IMR-90 (cell line): ENCODE measurements at regions not wholly inside any gene's neighbourhood (a gene's known extent, or its start where the extent isn't known, plus 50 kb on each side); places are given as distances from the start of the nearest gene placed in this dataset.

Experiments
- ATAC-seq: fragments of 200-7000 bp; cut with Tn5 transposase; 2 replicates; pipeline ENCODE4 v1.9.1; 2020; ENCODE audit warnings: low read depth, mild to moderate bottlenecking, moderate library complexity
- BruUV-seq: library from RNA; stranded (reverse); fragments of 400-500 nt; replicated peaks from 2 replicates; lab custom pipeline; 2021; lab: Mats Ljungman, UMichigan
- CTCF ChIA-PET: fragments of 300-600 bp; formaldehyde crosslinking; extraction: SDS; loops from one replicate; lab custom pipeline; 2021; ENCODE audit warnings: antibody characterized with exemption; lab: Yijun Ruan, JAX
- POLR2A ChIA-PET: fragments of 300-600 bp; sonication (Branson Sonifier 250); formaldehyde crosslinking; loops from one replicate; lab custom pipeline; 2022; ENCODE audit warnings: antibody characterized with exemption; ENCODE audit not compliant: unreplicated experiment; lab: Charles Lee
- DNase-seq: peaks from one replicate; pipeline ENCODE4 v3.0.0; 2013
- H2AFZ ChIP-seq: replicated peaks from 2 replicates; pipeline ENCODE3; 2013; ENCODE audit warnings: low read length, mild to moderate bottlenecking; ENCODE audit not compliant: poor library complexity
- H2AK5ac ChIP-seq: 2 replicates; pipeline ENCODE4 v1.6.1; 2013; ENCODE audit warnings: low read depth, low read length, inconsistent platforms
- H2AK9ac ChIP-seq: replicated peaks from 2 replicates; pipeline ENCODE3; 2013; ENCODE audit warnings: mild to moderate bottlenecking, low read depth, low read length, moderate library complexity; ENCODE audit not compliant: poor library complexity
- H2BK120ac ChIP-seq: 2 replicates; pipeline ENCODE4 v1.6.1; 2013; ENCODE audit warnings: low read depth, low read length, inconsistent platforms
- H2BK15ac ChIP-seq: 3 replicates; pipeline ENCODE4 v1.6.1; 2013; ENCODE audit warnings: low read depth, low read length, inconsistent platforms
- H2BK20ac ChIP-seq: 2 replicates; pipeline ENCODE4 v1.6.1; 2013; ENCODE audit warnings: low read depth, mild to moderate bottlenecking, inconsistent platforms, low read length, moderate library complexity
- H2BK5ac ChIP-seq: 2 replicates; pipeline ENCODE4 v1.6.1; 2013; ENCODE audit warnings: mild to moderate bottlenecking, low read depth, low read length, inconsistent platforms; ENCODE audit not compliant: poor library complexity, severe bottlenecking
- H3K14ac ChIP-seq: replicated peaks from 2 replicates; pipeline ENCODE4 v1.6.1; 2013; ENCODE audit warnings: low read depth, low read length, inconsistent platforms
- H3K18ac ChIP-seq: 2 replicates; pipeline ENCODE4 v1.6.1; 2013; ENCODE audit warnings: low read depth, low read length, control low read depth
- H3K23ac ChIP-seq: 2 replicates; pipeline ENCODE4 v1.6.1; 2013; ENCODE audit warnings: low read depth, low read length, inconsistent platforms
- H3K27ac ChIP-seq: 2 replicates; pipeline ENCODE4 v1.5.1; 2013; ENCODE audit warnings: mild to moderate bottlenecking, control low read depth, low read length; ENCODE audit not compliant: insufficient read depth
- H3K27me3 ChIP-seq: 2 replicates; pipeline ENCODE4 v1.6.1; 2013; ENCODE audit warnings: low read length; ENCODE audit not compliant: control insufficient read depth, insufficient read depth
- H3K36me3 ChIP-seq: 2 replicates; pipeline ENCODE4 v1.6.1; 2013; ENCODE audit warnings: low read length, mixed read lengths; ENCODE audit not compliant: control insufficient read depth, insufficient read depth
- H3K4ac ChIP-seq: 2 replicates; pipeline ENCODE4 v1.6.1; 2013; ENCODE audit warnings: low read depth, low read length, inconsistent platforms
- H3K4me1 ChIP-seq: 2 replicates; pipeline ENCODE4 v1.6.1; 2013; ENCODE audit warnings: low read length, mixed read lengths; ENCODE audit not compliant: control insufficient read depth, insufficient read depth
- H3K4me2 ChIP-seq: 2 replicates; pipeline ENCODE4 v1.6.1; 2013; ENCODE audit warnings: low read depth, mild to moderate bottlenecking, control low read depth, low read length, moderate library complexity
- H3K4me3 ChIP-seq: 2 replicates; pipeline ENCODE4 v1.5.1; 2013; ENCODE audit warnings: low read depth, mild to moderate bottlenecking, control low read depth, low read length, moderate library complexity; ENCODE audit not compliant: insufficient read depth
- H3K56ac ChIP-seq: 2 replicates; pipeline ENCODE4 v1.6.1; 2013; ENCODE audit warnings: low read length, inconsistent platforms; ENCODE audit not compliant: insufficient read depth; ENCODE audit errors: extremely low read depth
- H3K79me1 ChIP-seq, 2 experiments: 2 replicates each; pipeline ENCODE4 v1.6.1; 2013; ENCODE audit warnings: low read length in 2 of 2, inconsistent platforms in 1 of 2, low read depth in 1 of 2
- H3K9ac ChIP-seq: 2 replicates; pipeline ENCODE4 v1.6.1; 2013; ENCODE audit warnings: low read depth, low read length, control low read depth
- H3K9me1 ChIP-seq: 2 replicates; pipeline ENCODE4 v1.6.1; 2013; ENCODE audit warnings: low read length, inconsistent platforms; ENCODE audit not compliant: insufficient read depth
- H3K9me3 ChIP-seq: 2 replicates; pipeline ENCODE4 v1.6.1; 2013; ENCODE audit warnings: low read length; ENCODE audit not compliant: control insufficient read depth, insufficient read depth
- H4K20me1 ChIP-seq: 2 replicates; pipeline ENCODE4 v1.6.1; 2013; ENCODE audit warnings: low read length, inconsistent platforms; ENCODE audit not compliant: insufficient read depth
- H4K5ac ChIP-seq: 2 replicates; pipeline ENCODE4 v1.6.1; 2013; ENCODE audit warnings: mild to moderate bottlenecking, low read depth, low read length, control low read depth
- H4K8ac ChIP-seq, 2 experiments: 2 replicates each; pipeline ENCODE4 v1.6.1; 2013; ENCODE audit warnings: low read depth in 2 of 2, low read length in 2 of 2, control low read depth in 1 of 2, inconsistent platforms in 1 of 2
- H4K91ac ChIP-seq: 2 replicates; pipeline ENCODE4 v1.6.1; 2013; ENCODE audit warnings: low read depth, low read length, inconsistent platforms; ENCODE audit not compliant: insufficient read depth
- BHLHE40 ChIP-seq: fragments of 150-350 bp; IDR thresholded peaks from 2 replicates; pipeline ENCODE4 v1.6.1; 2016; ENCODE audit warnings: mild to moderate bottlenecking, low read depth, low read length
- CEBPB ChIP-seq: IDR thresholded peaks from 2 replicates; pipeline ENCODE4 v1.6.1; 2012; ENCODE audit warnings: low read depth, low read length, improper control_type of control experiment
- CHD1 ChIP-seq: IDR thresholded peaks from 2 replicates; pipeline ENCODE4 v1.6.1; 2012; ENCODE audit warnings: low read depth, low read length, improper control_type of control experiment
- FOS ChIP-seq: fragments of 150-350 bp; IDR thresholded peaks from 2 replicates; pipeline ENCODE4 v1.6.1; 2016; ENCODE audit warnings: low read depth, low read length
- MAFK ChIP-seq: IDR thresholded peaks from 2 replicates; pipeline ENCODE4 v1.6.1; 2012; ENCODE audit warnings: low read depth, low read length, improper control_type of control experiment
- MAZ ChIP-seq: IDR thresholded peaks from 2 replicates; pipeline ENCODE4 v1.6.1; 2012; ENCODE audit warnings: low read depth, mild to moderate bottlenecking, low read length, improper control_type of control experiment, moderate library complexity, borderline replicate concordance
- MXI1 ChIP-seq: IDR thresholded peaks from 2 replicates; pipeline ENCODE4 v1.6.1; 2012; ENCODE audit warnings: low read depth, mild to moderate bottlenecking, low read length, moderate library complexity, borderline replicate concordance
- NFE2L2 ChIP-seq: fragments of 150-350 bp; IDR thresholded peaks from 2 replicates; pipeline ENCODE4 v1.6.1; 2016; ENCODE audit warnings: low read depth, mild to moderate bottlenecking, low read length
- POLR2A ChIP-seq: IDR thresholded peaks from 2 replicates; pipeline ENCODE4 v1.6.1; 2012; ENCODE audit warnings: mild to moderate bottlenecking, low read depth, low read length
- RAD21 ChIP-seq: IDR thresholded peaks from 2 replicates; pipeline ENCODE4 v1.6.1; 2012; ENCODE audit warnings: low read length, improper control_type of control experiment
- RCOR1 ChIP-seq: IDR thresholded peaks from 2 replicates; pipeline ENCODE4 v1.6.1; 2012; ENCODE audit warnings: mild to moderate bottlenecking, low read length, improper control_type of control experiment; ENCODE audit not compliant: insufficient replicate concordance
- RFX5 ChIP-seq: IDR thresholded peaks from 2 replicates; pipeline ENCODE4 v1.8.0; 2012; ENCODE audit warnings: low read depth, mild to moderate bottlenecking, low read length, moderate library complexity
- SMC3 ChIP-seq: fragments of 150-350 bp; IDR thresholded peaks from 2 replicates; pipeline ENCODE4 v1.6.1; 2016; ENCODE audit warnings: low read depth, mild to moderate bottlenecking, antibody characterized with exemption, low read length, moderate library complexity
- WGBS, 2 experiments: methylation state at CpG; one replicate each; pipeline versions ENCODE4 v1.1.5 to v1.1.7; 2013; ENCODE audit warnings: missing lambda C conversion rate in 2 of 2; ENCODE audit not compliant: insufficient read length in 1 of 2; ENCODE audit errors: extremely low coverage in 2 of 2; 5-methylcytosine and 5-hydroxymethylcytosine counted together
- dilution Hi-C: fragments of 300-500 bp; cut with HindIII; formaldehyde crosslinking; loops from one replicate; pipeline ENCODE4 v1.14.3; 2018; ENCODE audit warnings: low sequenced_read_pairs; ENCODE audit not compliant: unreplicated experiment
- in situ Hi-C: fragments of 300-500 bp; cut with MboI; formaldehyde crosslinking; loops from 3 replicates; pipeline ENCODE4 v1.14.3; 2019; ENCODE audit warnings: low sequenced_read_pairs, inconsistent platforms, mixed read lengths
- intact Hi-C: fragments of 100-400 bp; cut with micrococcal nuclease; formaldehyde crosslinking; loops from 2 replicates; pipeline ENCODE4 v1.10.0; 2022
- TF ChIP-seq, protein P1 (sequence below): fragments of 150-350 bp; IDR thresholded peaks from 2 replicates; pipeline ENCODE4 v1.6.1; 2016; ENCODE audit warnings: low read depth, mild to moderate bottlenecking, low read length, moderate library complexity, borderline replicate concordance
- TF ChIP-seq, protein P2 (sequence below): conservative IDR thresholded peaks from 2 replicates; pipeline ENCODE4 v1.5.1; 2012; ENCODE audit warnings: mild to moderate bottlenecking, low read depth, low read length, improper control_type of control experiment
- TF ChIP-seq, protein P3 (sequence below): fragments of 150-350 bp; IDR thresholded peaks from 2 replicates; pipeline ENCODE4 v1.6.1; 2017; ENCODE audit warnings: mild to moderate bottlenecking, antibody characterized with exemption, low read length, low read depth

DNA sequence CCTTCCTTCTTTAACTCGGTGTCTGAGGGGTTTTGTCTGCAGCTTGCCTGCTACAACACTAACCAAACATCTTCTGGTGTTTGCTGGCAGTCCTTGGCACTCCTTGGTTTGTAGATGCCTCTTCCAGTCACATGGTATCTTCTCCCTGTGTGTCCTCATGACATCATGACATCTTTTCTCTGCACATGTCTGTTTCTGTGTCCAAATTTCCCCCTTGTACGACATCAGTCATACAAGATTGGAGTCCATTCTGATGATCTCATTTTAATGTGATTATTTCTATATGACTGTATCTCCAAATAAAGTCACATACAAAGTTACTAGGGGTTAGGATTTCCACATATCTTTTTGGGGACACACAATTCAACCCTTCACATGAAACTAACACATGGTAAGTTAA lies 152.3 kb upstream of the LRRN1 start:
- Histone ChIP-seq H3K9ac (no peak overlapping the region), H3K27me3 (no peaks in the 10 kb centered on the region), H3K36me3 (no peaks in the 10 kb centered on the region), H4K20me1 (no peaks in the 10 kb centered on the region), H3K4me2 (no peak overlapping the region), H4K91ac (no peak overlapping the region), H3K4ac (no peak overlapping the region), H3K23ac (no peak overlapping the region), H3K9me1 (no peaks in the 10 kb centered on the region), H3K4me3 (no peak overlapping the region), H3K4me1 (no peaks in the 10 kb centered on the region), H3K79me1 (no peaks in the 10 kb centered on the region), H2BK20ac (no peak overlapping the region), H3K56ac (no peak overlapping the region), H3K9me3 (peaks cover 8% of the 10 kb centered on the region; the same call in 1 of the 2 replicates), H3K27ac (no peak overlapping the region), H4K5ac (no peak overlapping the region), H3K14ac (no peak overlapping the region), H2BK5ac (no peak overlapping the region), H4K8ac (no peak overlapping the region), H3K18ac (no peak overlapping the region), H2AK9ac (no peak overlapping the region), H2AFZ (no peak overlapping the region), H2AK5ac (no peak overlapping the region), H2BK15ac (no peak overlapping the region), H2BK120ac (no peak overlapping the region)
- intact Hi-C loops = no loop called here
- no TSS peak for BruUV-seq
- WGBS, 2 experiments = 17% methylated on average over 1 of the region's 2 CpGs; no CpG with 5 or more reads in 1 of the 2 experiments
- CTCF ChIA-PET = no interaction called here
- dilution Hi-C loops = no loop called here
- no peak for ATAC-seq
- no peak for TF ChIP-seq MXI1
- TF ChIP-seq CEBPB = no peak
- TF ChIP-seq CHD1 = no peak
- no peak for TF ChIP-seq RCOR1
- TF ChIP-seq FOS = no peak
- TF ChIP-seq, protein P1, sequence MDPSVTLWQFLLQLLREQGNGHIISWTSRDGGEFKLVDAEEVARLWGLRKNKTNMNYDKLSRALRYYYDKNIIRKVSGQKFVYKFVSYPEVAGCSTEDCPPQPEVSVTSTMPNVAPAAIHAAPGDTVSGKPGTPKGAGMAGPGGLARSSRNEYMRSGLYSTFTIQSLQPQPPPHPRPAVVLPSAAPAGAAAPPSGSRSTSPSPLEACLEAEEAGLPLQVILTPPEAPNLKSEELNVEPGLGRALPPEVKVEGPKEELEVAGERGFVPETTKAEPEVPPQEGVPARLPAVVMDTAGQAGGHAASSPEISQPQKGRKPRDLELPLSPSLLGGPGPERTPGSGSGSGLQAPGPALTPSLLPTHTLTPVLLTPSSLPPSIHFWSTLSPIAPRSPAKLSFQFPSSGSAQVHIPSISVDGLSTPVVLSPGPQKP = no peak
- no peak for TF ChIP-seq SMC3
- TF ChIP-seq, protein P2, sequence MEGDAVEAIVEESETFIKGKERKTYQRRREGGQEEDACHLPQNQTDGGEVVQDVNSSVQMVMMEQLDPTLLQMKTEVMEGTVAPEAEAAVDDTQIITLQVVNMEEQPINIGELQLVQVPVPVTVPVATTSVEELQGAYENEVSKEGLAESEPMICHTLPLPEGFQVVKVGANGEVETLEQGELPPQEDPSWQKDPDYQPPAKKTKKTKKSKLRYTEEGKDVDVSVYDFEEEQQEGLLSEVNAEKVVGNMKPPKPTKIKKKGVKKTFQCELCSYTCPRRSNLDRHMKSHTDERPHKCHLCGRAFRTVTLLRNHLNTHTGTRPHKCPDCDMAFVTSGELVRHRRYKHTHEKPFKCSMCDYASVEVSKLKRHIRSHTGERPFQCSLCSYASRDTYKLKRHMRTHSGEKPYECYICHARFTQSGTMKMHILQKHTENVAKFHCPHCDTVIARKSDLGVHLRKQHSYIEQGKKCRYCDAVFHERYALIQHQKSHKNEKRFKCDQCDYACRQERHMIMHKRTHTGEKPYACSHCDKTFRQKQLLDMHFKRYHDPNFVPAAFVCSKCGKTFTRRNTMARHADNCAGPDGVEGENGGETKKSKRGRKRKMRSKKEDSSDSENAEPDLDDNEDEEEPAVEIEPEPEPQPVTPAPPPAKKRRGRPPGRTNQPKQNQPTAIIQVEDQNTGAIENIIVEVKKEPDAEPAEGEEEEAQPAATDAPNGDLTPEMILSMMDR = no peak
- TF ChIP-seq NFE2L2 = no peak
- TF ChIP-seq RFX5 = no peak
- no peak for TF ChIP-seq RAD21
- TF ChIP-seq, protein P3, sequence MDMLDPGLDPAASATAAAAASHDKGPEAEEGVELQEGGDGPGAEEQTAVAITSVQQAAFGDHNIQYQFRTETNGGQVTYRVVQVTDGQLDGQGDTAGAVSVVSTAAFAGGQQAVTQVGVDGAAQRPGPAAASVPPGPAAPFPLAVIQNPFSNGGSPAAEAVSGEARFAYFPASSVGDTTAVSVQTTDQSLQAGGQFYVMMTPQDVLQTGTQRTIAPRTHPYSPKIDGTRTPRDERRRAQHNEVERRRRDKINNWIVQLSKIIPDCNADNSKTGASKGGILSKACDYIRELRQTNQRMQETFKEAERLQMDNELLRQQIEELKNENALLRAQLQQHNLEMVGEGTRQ = no peak
- no peak for TF ChIP-seq BHLHE40
- no peak for TF ChIP-seq MAZ
- TF ChIP-seq POLR2A = no peak
- no peak for TF ChIP-seq MAFK
- POLR2A ChIA-PET = no interaction called here
- in situ Hi-C loops = no loop called here
- DNase-seq = no peak
